H1 (cell line): ENCODE measurements at regions not wholly inside any gene's neighbourhood (a gene's known extent, or its start where the extent isn't known, plus 50 kb on each side); places are given as distances from the start of the nearest gene placed in this dataset.

ENCODE experiments used
- BRCA1 ChIP-seq: IDR thresholded peaks from 2 replicates; pipeline ENCODE4 v1.6.1; 2012; ENCODE audit warnings: low read depth, low read length, improper control_type of control experiment
- CREB1 ChIP-seq: IDR thresholded peaks from 2 replicates; pipeline ENCODE4 v1.6.1; 2012; ENCODE audit warnings: inconsistent platforms
- SUZ12 ChIP-seq: fragments of 200-600 bp; sonication (generic); IDR thresholded peaks from 2 replicates; pipeline ENCODE4 v1.6.1; 2012; ENCODE audit warnings: mild to moderate bottlenecking, inconsistent platforms, low read length, moderate library complexity, mixed read lengths

GRCh38 chr2:107001964-107002696, 116.2 kb upstream of the ST6GAL2 start (continued):
- no peak for TF ChIP-seq BRCA1
- TF ChIP-seq SUZ12, result no peak
- no peak for TF ChIP-seq CREB1
